Erythroblast (primary cell): ENCODE measurements at regions not wholly inside any gene's neighbourhood (a gene's known extent, or its start where the extent isn't known, plus 50 kb on each side); places are given as distances from the start of the nearest gene placed in this dataset.

Source experiments
- GATA1 ChIP-seq: IDR thresholded peaks from 2 replicates; pipeline ENCODE4 v1.6.1; 2011; ENCODE audit warnings: low read depth, mild to moderate bottlenecking, control low read depth, low read length, moderate library complexity
- POLR2A ChIP-seq: IDR thresholded peaks from 2 replicates; pipeline ENCODE4 v1.6.1; 2011; ENCODE audit warnings: mild to moderate bottlenecking, low read length

- TF ChIP-seq POLR2A (no peak), GATA1 (no peak)
Observed at GRCh38 chr5:17879276-17879675, 245.0 kb downstream of the TAF11L14 start.
